Suprapubic skin (tissue), 4 donors: ENCODE measurements at regions not wholly inside any gene's neighbourhood (a gene's known extent, or its start where the extent isn't known, plus 50 kb on each side); places are given as distances from the start of the nearest gene placed in this dataset.

ENCODE experiments used
- DNase-seq, 2 donors: peaks; one replicate each; pipeline ENCODE4 v3.0.0-alpha.2; 2019; ENCODE audit warnings: low spot score in 2 of 2
- H3K27ac ChIP-seq: fragments of 200-600 bp; sonication (generic); one replicate; pipeline ENCODE4 v1.5.1; 2019
- H3K27me3 ChIP-seq: fragments of 200-600 bp; sonication (generic); one replicate; pipeline ENCODE4 v1.5.1; 2019
- H3K36me3 ChIP-seq: fragments of 200-600 bp; sonication (generic); one replicate; pipeline ENCODE4 v1.5.1; 2019
- H3K4me1 ChIP-seq: fragments of 200-600 bp; sonication (generic); one replicate; pipeline ENCODE4 v1.5.1; 2019
- H3K4me3 ChIP-seq: fragments of 200-600 bp; sonication (generic); one replicate; pipeline ENCODE4 v1.5.1; 2019; ENCODE audit warnings: mild to moderate bottlenecking
- H3K9me3 ChIP-seq: fragments of 200-600 bp; sonication (generic); one replicate; pipeline ENCODE4 v1.5.1; 2019
- EP300 ChIP-seq: sonication (generic); formaldehyde crosslinking; IDR thresholded peaks from one replicate; pipeline ENCODE4 v1.6.1; 2017; ENCODE audit warnings: antibody characterized with exemption
- POLR2A ChIP-seq, 2 donors: fragments of 450-650 bp; IDR thresholded peaks; one replicate each; pipeline ENCODE4 v1.6.1; 2017; ENCODE audit warnings: antibody characterized with exemption in 2 of 2, mild to moderate bottlenecking in 2 of 2, moderate library complexity in 2 of 2
- POLR2AphosphoS5 ChIP-seq, 3 donors: sonication (generic); formaldehyde crosslinking; IDR thresholded peaks; one replicate each; pipeline ENCODE4 v1.6.1; 2017; ENCODE audit warnings: antibody characterized with exemption in 3 of 3
- WGBS: methylation state at CpG from one replicate; pipeline ENCODE4 v1.1.5; 2018; 5-methylcytosine and 5-hydroxymethylcytosine counted together
- TF ChIP-seq, protein P1 (sequence below), 2 donors: fragments of 200-600 bp in 1 of 2; fragments of 450-650 bp in 1 of 2; sonication (generic) in 1 of 2; IDR thresholded peaks; one replicate each; pipeline ENCODE4 v1.5.1; 2016 to 2019; ENCODE audit warnings: antibody characterized with exemption in 2 of 2, mild to moderate bottlenecking in 1 of 2, moderate library complexity in 1 of 2

DNA sequence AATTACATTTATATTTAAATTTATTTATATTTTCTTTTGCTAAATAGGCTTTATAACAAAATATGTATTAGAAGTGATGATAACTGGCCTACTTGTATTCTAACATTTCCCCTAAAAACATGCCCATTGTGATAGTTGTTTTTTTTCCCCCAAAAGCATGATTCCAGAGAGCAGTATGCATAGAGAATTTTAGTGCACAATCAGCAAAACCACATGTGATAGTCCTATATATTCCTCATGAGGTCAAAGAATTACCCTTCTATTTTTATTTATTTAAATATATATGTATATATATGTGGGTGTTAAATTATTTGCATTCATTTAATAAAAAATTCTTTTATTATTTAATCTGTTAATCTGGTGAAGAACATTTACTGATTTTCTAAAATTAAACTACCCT, 78.2 kb upstream of the TLL1 start:
- TF ChIP-seq POLR2A (IDR thresholded peaks at IDR 0.05) (no peak), POLR2AphosphoS5 (IDR thresholded peaks at IDR 0.05) (no peak), EP300 (no peak)
- TF ChIP-seq, protein P1, sequence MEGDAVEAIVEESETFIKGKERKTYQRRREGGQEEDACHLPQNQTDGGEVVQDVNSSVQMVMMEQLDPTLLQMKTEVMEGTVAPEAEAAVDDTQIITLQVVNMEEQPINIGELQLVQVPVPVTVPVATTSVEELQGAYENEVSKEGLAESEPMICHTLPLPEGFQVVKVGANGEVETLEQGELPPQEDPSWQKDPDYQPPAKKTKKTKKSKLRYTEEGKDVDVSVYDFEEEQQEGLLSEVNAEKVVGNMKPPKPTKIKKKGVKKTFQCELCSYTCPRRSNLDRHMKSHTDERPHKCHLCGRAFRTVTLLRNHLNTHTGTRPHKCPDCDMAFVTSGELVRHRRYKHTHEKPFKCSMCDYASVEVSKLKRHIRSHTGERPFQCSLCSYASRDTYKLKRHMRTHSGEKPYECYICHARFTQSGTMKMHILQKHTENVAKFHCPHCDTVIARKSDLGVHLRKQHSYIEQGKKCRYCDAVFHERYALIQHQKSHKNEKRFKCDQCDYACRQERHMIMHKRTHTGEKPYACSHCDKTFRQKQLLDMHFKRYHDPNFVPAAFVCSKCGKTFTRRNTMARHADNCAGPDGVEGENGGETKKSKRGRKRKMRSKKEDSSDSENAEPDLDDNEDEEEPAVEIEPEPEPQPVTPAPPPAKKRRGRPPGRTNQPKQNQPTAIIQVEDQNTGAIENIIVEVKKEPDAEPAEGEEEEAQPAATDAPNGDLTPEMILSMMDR (IDR thresholded peaks at IDR 0.05) = no peak
- Histone ChIP-seq H3K9me3 (no peaks in the 10 kb centered on the region), H3K4me3 (no peak overlapping the region), H3K27me3 (no peaks in the 10 kb centered on the region), H3K4me1 (no peaks in the 10 kb centered on the region), H3K27ac (no peak overlapping the region), H3K36me3 (no peaks in the 10 kb centered on the region)
- no peak for DNase-seq

DNA sequence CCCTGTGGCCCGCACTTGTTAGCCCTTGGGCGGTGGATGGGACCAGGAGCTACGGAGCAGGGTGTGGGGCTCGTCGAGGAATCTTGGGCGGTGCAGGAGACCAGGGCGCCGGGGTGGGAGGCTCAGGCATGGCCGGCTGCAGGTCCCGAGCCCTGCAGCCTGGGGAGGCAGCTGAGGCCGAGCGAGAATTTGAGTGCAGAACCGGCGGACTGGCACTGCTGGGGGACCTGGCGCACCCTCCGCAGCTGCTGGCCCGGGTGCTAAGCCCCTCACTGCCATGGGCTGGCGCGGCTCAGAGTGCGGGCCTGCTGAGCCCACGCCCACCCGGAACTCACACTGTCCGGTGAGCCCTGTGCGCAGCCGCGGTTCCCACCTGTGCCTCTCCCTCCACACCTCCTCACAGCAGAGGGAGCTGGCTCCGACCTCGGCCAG, 73.6 kb upstream of the TLL1 start:
- no peak for TF ChIP-seq EP300
- TF ChIP-seq, protein P1 (IDR thresholded peaks at IDR 0.05) = no peak
- no peak for TF ChIP-seq POLR2A (IDR thresholded peaks at IDR 0.05)
- TF ChIP-seq POLR2AphosphoS5 (IDR thresholded peaks at IDR 0.05) = no peak
- Histone ChIP-seq H3K4me3 (no peak overlapping the region), H3K27ac (no peak overlapping the region), H3K27me3 (no peaks in the 10 kb centered on the region), H3K9me3 (no peaks in the 10 kb centered on the region), H3K4me1 (no peaks in the 10 kb centered on the region), H3K36me3 (no peaks in the 10 kb centered on the region)
- 94% methylated on average over 14 of the region's 28 CpGs for WGBS
- no peak for DNase-seq

DNA sequence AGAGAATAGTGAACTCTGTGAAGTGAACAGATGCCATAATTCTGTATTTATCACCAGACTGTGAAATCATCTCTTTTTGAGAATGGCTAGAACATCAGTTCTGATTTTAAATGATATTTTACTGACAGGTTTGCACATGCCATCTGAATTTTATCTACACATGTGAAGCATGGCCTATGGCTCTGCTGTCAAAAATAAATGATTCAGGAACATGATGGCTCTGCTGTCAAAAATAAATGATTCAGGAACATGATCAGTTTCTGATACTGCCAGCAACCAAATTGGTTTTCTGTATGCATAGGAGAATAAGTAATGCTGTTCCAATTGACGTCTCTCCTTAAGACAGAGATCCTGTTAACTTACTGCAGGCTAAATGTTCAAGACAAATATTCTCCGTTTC, 70.6 kb upstream of the TLL1 start:
- no peak overlapping the region for H3K27ac ChIP-seq
- H3K4me3 ChIP-seq = no peak overlapping the region
- H3K9me3 ChIP-seq = no peaks in the 10 kb centered on the region
- H3K36me3 ChIP-seq = no peaks in the 10 kb centered on the region
- no peaks in the 10 kb centered on the region for H3K4me1 ChIP-seq
- no peak for TF ChIP-seq POLR2A (IDR thresholded peaks at IDR 0.05)
- TF ChIP-seq EP300 = no peak
- TF ChIP-seq, protein P1 (IDR thresholded peaks at IDR 0.05) = no peak
- TF ChIP-seq POLR2AphosphoS5 (IDR thresholded peaks at IDR 0.05) = no peak
- H3K27me3 ChIP-seq = no peaks in the 10 kb centered on the region
- no peak for DNase-seq
- WGBS = 65% methylated on average over 2 of the region's 2 CpGs

DNA sequence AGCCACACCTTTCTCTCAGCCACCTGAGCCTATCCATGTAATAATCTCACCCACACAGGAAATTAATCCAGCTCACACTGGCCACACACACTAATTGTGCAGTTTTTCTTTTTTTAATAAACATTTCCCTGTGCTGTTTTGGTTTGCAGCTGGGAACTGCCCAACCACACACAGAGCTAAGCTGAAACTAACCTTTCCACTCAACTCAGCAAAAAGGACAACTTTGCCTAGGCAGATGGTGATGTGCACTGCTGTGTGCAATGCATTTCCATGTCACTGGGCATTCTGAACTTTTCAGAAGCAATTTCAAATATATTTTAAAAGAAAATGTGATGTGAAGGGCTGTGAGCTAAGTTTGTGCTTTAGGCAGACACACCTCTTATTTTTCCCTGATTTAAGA, 70.0 kb upstream of the TLL1 start:
- no peaks in the 10 kb centered on the region for H3K4me1 ChIP-seq
- no peak for DNase-seq
- no peak overlapping the region for H3K4me3 ChIP-seq
- no peaks in the 10 kb centered on the region for H3K27me3 ChIP-seq
- no peak for TF ChIP-seq POLR2AphosphoS5 (IDR thresholded peaks at IDR 0.05)
- TF ChIP-seq, protein P1 (IDR thresholded peaks at IDR 0.05) = no peak
- no peak for TF ChIP-seq EP300
- no peak for TF ChIP-seq POLR2A (IDR thresholded peaks at IDR 0.05)
- no peaks in the 10 kb centered on the region for H3K36me3 ChIP-seq
- no peak overlapping the region for H3K27ac ChIP-seq
- no peaks in the 10 kb centered on the region for H3K9me3 ChIP-seq

DNA sequence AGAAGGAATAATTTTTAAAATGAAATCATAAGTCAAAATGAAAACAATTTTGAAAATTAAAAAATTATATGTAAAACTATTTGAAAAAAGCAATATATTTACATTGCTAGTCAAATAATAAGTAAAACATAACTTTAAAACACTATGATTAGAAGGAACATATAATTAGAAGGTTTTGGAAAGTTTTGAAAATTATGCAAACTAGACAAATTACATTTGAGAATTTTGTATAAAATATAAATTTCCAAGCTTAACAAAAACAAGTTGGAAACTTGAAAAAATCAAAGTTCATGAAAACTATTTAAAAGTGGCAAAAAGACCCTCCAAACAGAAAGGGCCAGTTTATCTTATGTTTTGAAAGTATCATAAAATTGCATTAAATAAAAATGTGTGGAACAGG, 67.6 kb upstream of the TLL1 start:
- Histone ChIP-seq H3K4me3 (no peak overlapping the region), H3K9me3 (no peaks in the 10 kb centered on the region), H3K27me3 (no peaks in the 10 kb centered on the region), H3K27ac (no peak overlapping the region), H3K4me1 (no peaks in the 10 kb centered on the region), H3K36me3 (no peaks in the 10 kb centered on the region)
- no peak for DNase-seq
- no peak for TF ChIP-seq EP300
- TF ChIP-seq, protein P1 (IDR thresholded peaks at IDR 0.05) = no peak
- TF ChIP-seq POLR2A (IDR thresholded peaks at IDR 0.05) = no peak
- no peak for TF ChIP-seq POLR2AphosphoS5 (IDR thresholded peaks at IDR 0.05)
